Gastroesophageal sphincter (tissue), 4 donors: ENCODE measurements at regions not wholly inside any gene's neighbourhood (a gene's known extent, or its start where the extent isn't known, plus 50 kb on each side); places are given as distances from the start of the nearest gene placed in this dataset.

Experiments
- ATAC-seq: fragments of 150-250 bp; one replicate; pipeline ENCODE4 v1.9.1; 2016; ENCODE audit warnings: mild to moderate bottlenecking, moderate library complexity
- H3K27ac ChIP-seq, 4 donors: fragments of 200-600 bp; sonication (generic) in 3 of 4; 1 replicate in 3 of 4; 2 replicates in 1 of 4; pipeline ENCODE4 v1.5.1; 2016 to 2019
- H3K27me3 ChIP-seq: fragments of 200-600 bp; sonication (generic); one replicate; pipeline ENCODE4 v1.5.1; 2019
- H3K36me3 ChIP-seq, 2 donors: fragments of 200-600 bp; sonication (generic); one replicate each; pipeline ENCODE4 v1.5.1; 2019; ENCODE audit warnings: control low read depth in 1 of 2
- H3K4me1 ChIP-seq, 3 donors: fragments of 200-600 bp; sonication (generic); 1 replicate in 2 of 3; 2 replicates in 1 of 3; pipeline ENCODE4 v1.5.1; 2016 to 2019; ENCODE audit warnings: control low read depth in 2 of 3
- H3K4me3 ChIP-seq, 2 donors: fragments of 200-600 bp; sonication (generic); one replicate each; pipeline ENCODE4 v1.5.1; 2019; ENCODE audit warnings: mild to moderate bottlenecking in 1 of 2, moderate library complexity in 1 of 2
- H3K9me3 ChIP-seq, 3 donors: fragments of 200-600 bp; sonication (generic); one replicate each; pipeline ENCODE4 v1.5.1; 2017 to 2019; ENCODE audit warnings: control low read depth in 2 of 3
- EP300 ChIP-seq: sonication (generic); formaldehyde crosslinking; IDR thresholded peaks from one replicate; pipeline ENCODE4 v1.6.1; 2017; ENCODE audit warnings: antibody characterized with exemption, mild to moderate bottlenecking
- POLR2A ChIP-seq, 2 donors: fragments of 450-650 bp; IDR thresholded peaks; one replicate each; pipeline ENCODE4 v1.6.1; 2017; ENCODE audit warnings: antibody characterized with exemption in 2 of 2, mild to moderate bottlenecking in 2 of 2, moderate library complexity in 1 of 2
- POLR2AphosphoS5 ChIP-seq: sonication (generic); formaldehyde crosslinking; IDR thresholded peaks from one replicate; pipeline ENCODE4 v1.6.1; 2017; ENCODE audit warnings: antibody characterized with exemption
- WGBS, 2 donors: methylation state at CpG; one replicate each; pipeline ENCODE4 v1.1.5; 2018; ENCODE audit warnings: low coverage in 1 of 2; 5-methylcytosine and 5-hydroxymethylcytosine counted together
- TF ChIP-seq, protein P1 (sequence below), 4 experiments: fragments of 200-600 bp in 2 of 4; fragments of 450-650 bp in 2 of 4; sonication (generic) in 1 of 4; IDR thresholded peaks; one replicate each; pipeline ENCODE4 v1.5.1; 2017 to 2019; ENCODE audit warnings: antibody characterized with exemption in 4 of 4, mild to moderate bottlenecking in 2 of 4, moderate library complexity in 2 of 4

DNA sequence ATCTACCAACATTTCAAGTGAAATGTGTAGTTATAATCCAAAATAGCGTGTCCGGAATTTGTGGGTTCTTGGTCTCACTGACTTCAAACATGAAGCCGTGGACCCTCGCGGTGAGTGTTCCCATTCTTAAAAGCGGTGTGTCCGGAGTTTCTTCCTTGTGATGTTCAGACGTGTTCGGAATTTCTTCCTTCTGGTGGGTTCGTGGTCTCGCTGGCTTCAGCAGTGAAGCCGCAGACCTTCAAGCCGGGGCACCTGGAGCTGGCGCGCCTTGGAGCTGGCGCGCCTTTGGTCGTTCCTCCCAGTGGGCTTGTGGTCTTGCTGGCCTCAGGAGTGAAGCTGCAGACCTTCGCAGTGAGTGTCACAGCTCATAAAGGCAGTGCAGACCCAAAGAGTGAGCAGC, 291.5 kb upstream of the EYS start:
- H3K27me3 ChIP-seq = no peaks in the 10 kb centered on the region
- H3K36me3 ChIP-seq = no peaks in the 10 kb centered on the region
- no peak overlapping the region for H3K4me3 ChIP-seq
- WGBS, 2 donors = 89 to 93% methylated on average over 3 to 9 of the region's 19 CpGs
- TF ChIP-seq POLR2AphosphoS5 (no peak), POLR2A (IDR thresholded peaks at IDR 0.05) (no peak), EP300 (no peak)
- TF ChIP-seq, protein P1, sequence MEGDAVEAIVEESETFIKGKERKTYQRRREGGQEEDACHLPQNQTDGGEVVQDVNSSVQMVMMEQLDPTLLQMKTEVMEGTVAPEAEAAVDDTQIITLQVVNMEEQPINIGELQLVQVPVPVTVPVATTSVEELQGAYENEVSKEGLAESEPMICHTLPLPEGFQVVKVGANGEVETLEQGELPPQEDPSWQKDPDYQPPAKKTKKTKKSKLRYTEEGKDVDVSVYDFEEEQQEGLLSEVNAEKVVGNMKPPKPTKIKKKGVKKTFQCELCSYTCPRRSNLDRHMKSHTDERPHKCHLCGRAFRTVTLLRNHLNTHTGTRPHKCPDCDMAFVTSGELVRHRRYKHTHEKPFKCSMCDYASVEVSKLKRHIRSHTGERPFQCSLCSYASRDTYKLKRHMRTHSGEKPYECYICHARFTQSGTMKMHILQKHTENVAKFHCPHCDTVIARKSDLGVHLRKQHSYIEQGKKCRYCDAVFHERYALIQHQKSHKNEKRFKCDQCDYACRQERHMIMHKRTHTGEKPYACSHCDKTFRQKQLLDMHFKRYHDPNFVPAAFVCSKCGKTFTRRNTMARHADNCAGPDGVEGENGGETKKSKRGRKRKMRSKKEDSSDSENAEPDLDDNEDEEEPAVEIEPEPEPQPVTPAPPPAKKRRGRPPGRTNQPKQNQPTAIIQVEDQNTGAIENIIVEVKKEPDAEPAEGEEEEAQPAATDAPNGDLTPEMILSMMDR (IDR thresholded peaks at IDR 0.05) = no peak
- no peak overlapping the region for H3K27ac ChIP-seq
- ATAC-seq = no peak
- H3K4me1 ChIP-seq = no peaks in the 10 kb centered on the region
- no peaks in the 10 kb centered on the region for H3K9me3 ChIP-seq

DNA sequence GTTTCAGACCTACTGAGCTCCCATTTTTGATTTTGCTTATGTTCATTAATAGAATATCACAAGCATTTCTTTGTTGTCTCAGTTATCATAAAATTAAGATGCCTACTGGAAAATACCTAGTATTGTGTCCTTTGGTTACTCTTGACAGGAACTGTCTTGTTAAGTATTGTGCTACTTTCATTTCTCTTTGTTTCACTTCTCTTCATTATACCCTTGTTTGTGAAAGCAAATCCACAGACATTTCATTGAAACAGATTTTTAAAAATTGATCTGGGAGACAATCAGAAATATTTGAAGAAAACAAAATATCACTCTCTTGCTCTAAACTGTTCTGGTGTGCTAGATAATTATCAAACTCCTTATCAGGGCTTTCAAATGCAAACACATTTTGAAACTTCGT, 290.5 kb upstream of the EYS start:
- no peak for TF ChIP-seq EP300
- no peak for TF ChIP-seq POLR2A (IDR thresholded peaks at IDR 0.05)
- TF ChIP-seq, protein P1 (IDR thresholded peaks at IDR 0.05) = no peak
- TF ChIP-seq POLR2AphosphoS5 = no peak
- ATAC-seq = no peak
- no peaks in the 10 kb centered on the region for H3K36me3 ChIP-seq
- 65 to 89% methylated on average over 1 of the region's 1 CpG for WGBS, 2 donors
- no peak overlapping the region for H3K4me3 ChIP-seq
- H3K4me1 ChIP-seq = no peaks in the 10 kb centered on the region
- H3K9me3 ChIP-seq = no peaks in the 10 kb centered on the region
- H3K27ac ChIP-seq = no peak overlapping the region
- H3K27me3 ChIP-seq = no peaks in the 10 kb centered on the region

DNA sequence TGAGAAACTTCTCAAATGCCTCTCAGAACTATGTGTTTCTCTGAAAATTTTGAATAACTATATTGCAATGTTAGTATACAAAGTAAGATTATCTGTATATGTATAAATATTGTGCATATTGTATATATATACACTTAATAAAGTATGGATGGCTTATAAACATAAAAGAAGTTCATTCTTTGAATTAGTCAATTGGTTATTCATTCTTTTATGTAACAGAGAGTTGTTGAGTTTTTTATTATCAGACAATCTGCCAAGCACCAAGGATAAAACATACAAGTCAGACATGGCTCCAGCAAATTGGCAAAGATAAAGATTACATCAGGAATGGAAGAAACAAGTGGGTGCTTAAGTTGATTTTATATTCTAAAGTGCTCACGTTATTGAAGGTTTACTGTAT, 289.1 kb upstream of the EYS start:
- Histone ChIP-seq H3K27me3 (no peaks in the 10 kb centered on the region), H3K4me1 (no peaks in the 10 kb centered on the region), H3K9me3 (no peaks in the 10 kb centered on the region), H3K4me3 (no peak overlapping the region), H3K27ac (no peak overlapping the region), H3K36me3 (no peaks in the 10 kb centered on the region)
- ATAC-seq = no peak
- WGBS, 2 donors = 54 to 56% methylated on average over 1 of the region's 1 CpG
- TF ChIP-seq POLR2A (IDR thresholded peaks at IDR 0.05) = no peak
- no peak for TF ChIP-seq POLR2AphosphoS5
- no peak for TF ChIP-seq EP300
- TF ChIP-seq, protein P1 (IDR thresholded peaks at IDR 0.05) = no peak

DNA sequence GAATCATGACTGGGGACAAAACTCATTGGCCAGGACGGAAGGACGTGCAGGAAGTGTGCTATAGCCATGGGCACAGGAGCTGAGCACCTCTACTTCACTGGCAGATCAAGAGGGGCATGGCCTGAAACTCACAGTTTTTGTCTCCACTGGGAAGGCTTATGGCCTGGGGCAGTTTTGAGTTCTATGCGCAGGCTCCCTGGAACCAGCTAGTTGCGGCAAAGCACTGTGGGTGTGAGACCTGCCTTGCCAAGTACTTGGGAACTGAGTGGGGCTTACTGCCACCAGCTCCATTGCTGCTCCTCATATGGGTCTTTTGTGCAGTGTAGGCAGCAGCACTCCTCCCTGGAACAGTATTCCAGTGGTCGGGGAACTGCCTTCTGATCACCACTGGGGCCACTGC, 282.6 kb upstream of the EYS start:
- H3K27me3 ChIP-seq = no peaks in the 10 kb centered on the region
- TF ChIP-seq POLR2AphosphoS5 = no peak
- TF ChIP-seq EP300 = no peak
- TF ChIP-seq, protein P1 (IDR thresholded peaks at IDR 0.05) = no peak
- TF ChIP-seq POLR2A (IDR thresholded peaks at IDR 0.05) = no peak
- ATAC-seq = peak; percentile 39
- no peaks in the 10 kb centered on the region for H3K36me3 ChIP-seq
- H3K4me1 ChIP-seq = no peaks in the 10 kb centered on the region
- 100% methylated on average over 2 of the region's 5 CpGs; no CpG with 5 or more reads in 1 of the 2 donors for WGBS, 2 donors
- H3K9me3 ChIP-seq = no peaks in the 10 kb centered on the region
- no peak overlapping the region for H3K27ac ChIP-seq
- H3K4me3 ChIP-seq = no peak overlapping the region

DNA sequence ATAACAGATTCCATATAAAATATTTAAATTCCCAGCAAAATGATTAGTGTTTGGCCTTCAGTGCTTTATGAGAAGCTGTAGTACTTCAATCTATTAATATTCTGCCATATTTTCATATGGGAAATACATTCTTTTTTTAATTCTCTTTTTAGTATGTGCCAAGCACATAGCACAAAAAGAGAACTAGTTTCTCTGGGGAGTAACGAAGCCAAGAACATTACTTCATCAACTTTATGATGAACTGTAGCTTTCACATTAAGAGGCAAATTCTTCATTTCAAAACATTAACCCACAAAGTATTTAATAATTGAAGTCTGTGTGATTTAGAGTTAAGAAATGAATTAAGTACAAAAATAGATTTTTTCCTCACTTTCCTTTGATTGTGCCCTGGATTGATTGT, 281.0 kb upstream of the EYS start:
- no peaks in the 10 kb centered on the region for H3K9me3 ChIP-seq
- H3K4me3 ChIP-seq = no peak overlapping the region
- WGBS, 2 donors = 39 to 44% methylated on average over 1 of the region's 1 CpG
- no peaks in the 10 kb centered on the region for H3K27me3 ChIP-seq
- TF ChIP-seq POLR2A (IDR thresholded peaks at IDR 0.05) (no peak), POLR2AphosphoS5 (no peak), EP300 (no peak)
- TF ChIP-seq, protein P1 (IDR thresholded peaks at IDR 0.05) = no peak
- no peak overlapping the region for H3K27ac ChIP-seq
- H3K36me3 ChIP-seq = no peaks in the 10 kb centered on the region
- H3K4me1 ChIP-seq = no peaks in the 10 kb centered on the region
- ATAC-seq = no peak
